ENCODE measurements at regions not wholly inside any gene's neighbourhood (a gene's known extent, or its start where the extent isn't known, plus 50 kb on each side); places are given as distances from the start of the nearest gene placed in this dataset.

DNA sequence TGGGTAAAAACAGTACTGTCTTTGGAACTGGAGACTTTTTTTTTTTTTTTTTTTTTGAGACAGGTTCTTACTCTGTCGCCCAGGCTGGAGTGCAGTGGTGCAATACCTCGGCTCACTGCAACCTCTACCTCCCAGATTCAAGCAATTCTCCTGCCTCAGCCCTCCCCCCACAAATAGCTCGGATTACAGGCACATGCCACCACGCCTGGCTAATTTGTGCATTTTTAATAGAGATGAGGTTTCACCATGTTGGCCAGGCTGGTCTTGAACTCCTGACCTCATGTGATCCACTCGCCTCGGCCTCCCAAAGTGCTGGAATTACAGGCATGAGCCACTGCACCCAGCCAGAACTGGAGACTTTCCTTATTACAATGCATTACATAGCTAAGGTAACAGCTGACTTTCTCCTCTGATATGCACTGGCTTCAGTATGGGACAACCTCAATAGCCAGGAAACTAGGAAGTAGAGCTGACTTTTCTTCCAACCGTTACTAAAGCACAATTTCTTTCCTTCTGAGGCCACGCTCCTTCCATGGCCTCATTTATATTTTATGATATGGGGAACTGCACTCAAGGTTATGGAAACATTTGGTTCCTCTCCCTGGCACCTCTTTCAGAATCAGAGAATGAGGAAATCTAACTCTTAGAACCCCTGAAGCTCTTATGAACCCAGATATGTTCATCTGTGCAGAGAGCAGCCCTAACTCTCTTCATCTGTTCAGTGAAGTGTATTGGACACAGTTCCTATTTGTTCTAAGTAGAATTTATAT, 53.5 kb upstream of the FAM9B start:
- H3K4me1 Mint-ChIP-seq (ENCODE audit: low read depth) = peaks cover 16% of the 10 kb centered on the region
- no peaks in the 10 kb centered on the region for H3K36me3 Mint-ChIP-seq (ENCODE audit: low read depth)
- no peak overlapping the region for H3K27ac Mint-ChIP-seq

DNA sequence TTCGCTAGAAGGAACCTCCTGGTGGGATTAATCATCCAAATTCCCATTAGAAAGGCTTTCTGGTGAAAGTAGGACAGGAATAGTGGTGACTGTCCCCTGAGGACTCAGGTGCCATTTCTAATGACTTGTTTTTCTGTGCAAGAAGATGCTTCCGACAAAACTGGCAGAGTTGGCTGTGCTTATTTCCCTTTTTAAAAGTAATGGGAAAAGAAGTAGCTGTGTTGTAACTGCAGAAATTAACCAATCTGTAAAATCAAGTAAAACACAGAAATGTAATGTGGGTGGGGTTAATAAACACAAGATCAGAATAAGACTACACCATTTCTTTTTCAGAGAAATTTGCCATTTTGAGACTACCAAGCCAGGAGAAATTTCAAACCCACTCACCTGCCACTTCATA, 55.0 kb upstream of the FAM9B start:
- peaks cover 16% of the 10 kb centered on the region for H3K4me1 Mint-ChIP-seq (ENCODE audit: low read depth)
- no peaks in the 10 kb centered on the region for H3K36me3 Mint-ChIP-seq (ENCODE audit: low read depth)
- H3K27me3 Mint-ChIP-seq = no peaks in the 10 kb centered on the region
- H3K27ac Mint-ChIP-seq = no peak overlapping the region
- H3K9me3 Mint-ChIP-seq = no peaks in the 10 kb centered on the region
- H3K4me3 Mint-ChIP-seq = no peak overlapping the region

More for the DNA sequence above, 53.5 kb upstream of the FAM9B start:
- no peaks in the 10 kb centered on the region for H3K27me3 Mint-ChIP-seq
- no peaks in the 10 kb centered on the region for H3K9me3 Mint-ChIP-seq
- no peak overlapping the region for H3K4me3 Mint-ChIP-seq

DNA sequence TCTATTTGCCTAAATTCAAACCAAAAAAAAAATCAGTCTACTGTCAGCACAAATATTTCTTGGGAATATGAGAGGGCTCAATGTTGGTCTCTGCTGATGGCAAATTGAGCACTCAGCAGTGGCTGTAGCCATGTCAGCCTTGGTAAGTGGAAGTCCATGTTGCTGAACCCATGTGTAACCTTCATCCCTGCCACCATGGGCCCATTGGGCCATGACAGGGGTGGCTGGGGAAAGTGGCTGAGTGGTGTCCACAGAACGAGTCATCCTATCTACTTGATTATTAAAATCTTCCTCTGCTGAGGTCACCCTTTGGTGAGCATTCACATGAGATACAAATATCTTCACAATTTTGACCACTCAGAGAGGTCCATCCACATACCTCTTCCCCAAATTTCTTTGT, 56.8 kb upstream of the FAM9B start:
- H3K27ac Mint-ChIP-seq = no peak overlapping the region
- H3K4me1 Mint-ChIP-seq (ENCODE audit: low read depth) = peaks cover 16% of the 10 kb centered on the region

DNA sequence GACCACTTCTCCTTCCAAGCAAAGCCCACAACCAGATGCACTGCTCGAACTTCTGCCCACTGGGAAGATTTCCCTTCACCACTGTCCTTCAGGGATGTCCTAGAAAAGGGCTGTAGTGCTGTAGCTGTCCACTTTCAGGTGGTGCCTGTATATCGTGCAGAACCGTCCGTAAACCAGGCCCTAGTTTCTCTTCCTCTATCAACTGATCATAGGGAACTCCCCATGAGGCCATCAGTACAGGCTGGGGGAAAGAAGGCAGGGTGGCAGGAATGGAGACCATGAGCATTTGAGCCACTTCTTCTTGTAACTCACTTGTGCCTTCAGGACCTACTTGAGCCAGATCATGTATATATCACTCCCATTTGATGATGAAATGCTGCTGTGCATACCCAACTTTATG, 57.3 kb upstream of the FAM9B start:
- H3K4me3 Mint-ChIP-seq = no peak overlapping the region
- no peaks in the 10 kb centered on the region for H3K27me3 Mint-ChIP-seq
- H3K36me3 Mint-ChIP-seq (ENCODE audit: low read depth) = no peaks in the 10 kb centered on the region
- no peak overlapping the region for H3K27ac Mint-ChIP-seq
- H3K9me3 Mint-ChIP-seq = peaks cover 7% of the 10 kb centered on the region
- H3K4me1 Mint-ChIP-seq (ENCODE audit: low read depth) = peaks cover 18% of the 10 kb centered on the region

More for the DNA sequence above, 56.8 kb upstream of the FAM9B start:
- peaks cover 7% of the 10 kb centered on the region for H3K9me3 Mint-ChIP-seq
- no peaks in the 10 kb centered on the region for H3K27me3 Mint-ChIP-seq
- H3K36me3 Mint-ChIP-seq (ENCODE audit: low read depth) = no peaks in the 10 kb centered on the region
- no peak overlapping the region for H3K4me3 Mint-ChIP-seq

DNA sequence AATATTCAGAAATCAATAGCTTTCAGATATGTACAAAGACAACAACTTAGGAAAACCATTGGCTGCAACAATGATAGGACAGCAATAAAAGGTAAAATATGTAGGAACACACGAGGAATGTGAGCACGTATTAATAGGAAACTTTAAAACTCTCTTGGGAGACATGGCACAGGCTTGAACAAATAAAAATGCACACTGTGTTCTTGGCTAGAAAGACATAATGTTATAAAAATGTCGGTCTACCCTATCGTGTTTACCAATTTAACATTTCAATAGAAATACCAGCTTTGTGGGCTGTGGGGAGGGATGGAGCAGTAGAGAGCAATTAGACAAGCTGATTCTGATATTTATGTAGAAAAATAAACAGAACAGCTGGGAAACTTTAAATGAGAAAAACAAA, 69.0 kb upstream of the FAM9B start:
- no peaks in the 10 kb centered on the region for H3K36me3 Mint-ChIP-seq (ENCODE audit: low read depth)
- H3K4me3 Mint-ChIP-seq = no peak overlapping the region
- H3K9me3 Mint-ChIP-seq = no peaks in the 10 kb centered on the region
- peaks cover 3% of the 10 kb centered on the region for H3K4me1 Mint-ChIP-seq (ENCODE audit: low read depth)
- H3K27me3 Mint-ChIP-seq = no peaks in the 10 kb centered on the region
- no peak overlapping the region for H3K27ac Mint-ChIP-seq

DNA sequence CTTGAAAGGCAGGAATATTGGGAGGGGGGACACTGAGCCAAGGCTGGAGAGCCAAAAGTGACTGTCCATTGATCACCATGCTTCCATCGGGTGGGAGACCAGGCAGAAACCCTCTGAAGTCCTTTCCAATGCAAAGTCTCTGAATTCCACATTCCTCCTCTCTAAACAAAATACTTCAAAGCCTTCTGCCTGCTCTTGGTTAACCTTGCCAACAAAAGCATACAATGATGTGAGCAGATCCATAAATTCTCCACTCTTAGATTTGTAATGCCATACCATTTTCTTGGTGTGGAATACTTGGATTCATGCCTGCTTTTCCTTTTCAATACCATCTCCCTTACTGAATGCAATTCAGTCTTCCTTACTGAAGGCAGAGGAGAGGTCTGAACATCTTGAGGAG, 74.1 kb upstream of the FAM9B start:
- H3K27me3 Mint-ChIP-seq = no peaks in the 10 kb centered on the region
- no peak overlapping the region for H3K4me3 Mint-ChIP-seq
- H3K4me1 Mint-ChIP-seq (ENCODE audit: low read depth) = peaks cover 12% of the 10 kb centered on the region
- H3K9me3 Mint-ChIP-seq = no peaks in the 10 kb centered on the region
- H3K27ac Mint-ChIP-seq = no peak overlapping the region
- no peaks in the 10 kb centered on the region for H3K36me3 Mint-ChIP-seq (ENCODE audit: low read depth)

DNA sequence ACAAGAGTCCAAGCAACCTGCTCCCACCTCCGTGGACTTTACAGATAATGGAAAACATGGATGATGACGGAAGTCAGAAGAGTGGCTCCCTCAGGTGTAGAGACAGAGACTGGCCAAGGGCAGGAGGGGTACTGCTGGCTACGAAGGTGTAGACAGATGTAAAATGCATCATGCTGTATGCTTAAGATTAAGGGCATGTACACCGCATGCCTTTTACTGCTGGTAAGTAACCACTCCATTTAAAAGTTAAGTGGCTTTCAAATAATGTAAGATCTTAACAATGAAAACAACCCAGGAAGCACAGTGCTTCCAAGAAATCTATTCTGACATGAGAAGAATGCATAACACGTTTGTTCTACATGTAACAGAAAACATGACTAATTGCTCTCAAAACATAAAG, 76.9 kb upstream of the FAM9B start:
- Mint-ChIP-seq H3K36me3 (ENCODE audit: low read depth) (no peaks in the 10 kb centered on the region), H3K4me1 (ENCODE audit: low read depth) (peaks cover 12% of the 10 kb centered on the region), H3K4me3 (no peak overlapping the region), H3K9me3 (no peaks in the 10 kb centered on the region), H3K27ac (no peak overlapping the region), H3K27me3 (no peaks in the 10 kb centered on the region)

DNA sequence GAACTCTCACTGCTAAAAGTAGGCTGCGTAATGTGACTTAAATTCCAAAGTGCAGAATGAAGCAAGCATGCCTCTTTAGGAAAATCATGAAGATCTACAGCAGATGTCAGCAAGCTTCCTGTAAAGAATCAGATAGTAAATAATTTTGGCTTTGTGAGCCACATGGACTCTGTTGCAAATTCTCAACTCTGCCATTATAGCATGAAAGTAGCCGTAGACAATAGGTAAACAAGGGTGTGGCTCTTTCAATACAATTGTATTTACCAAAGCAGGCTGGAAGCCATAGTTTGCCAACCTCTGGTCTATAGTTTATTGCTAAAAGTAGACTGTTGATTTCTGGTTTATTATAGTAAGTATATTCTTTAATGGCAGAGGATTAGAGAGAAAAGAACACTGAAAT, 80.3 kb upstream of the FAM9B start:
- peaks cover 12% of the 10 kb centered on the region for H3K4me1 Mint-ChIP-seq (ENCODE audit: low read depth)
- H3K27ac Mint-ChIP-seq = no peak overlapping the region
- H3K36me3 Mint-ChIP-seq (ENCODE audit: low read depth) = no peaks in the 10 kb centered on the region
- no peak overlapping the region for H3K4me3 Mint-ChIP-seq
- H3K27me3 Mint-ChIP-seq = no peaks in the 10 kb centered on the region
- H3K9me3 Mint-ChIP-seq = no peaks in the 10 kb centered on the region

DNA sequence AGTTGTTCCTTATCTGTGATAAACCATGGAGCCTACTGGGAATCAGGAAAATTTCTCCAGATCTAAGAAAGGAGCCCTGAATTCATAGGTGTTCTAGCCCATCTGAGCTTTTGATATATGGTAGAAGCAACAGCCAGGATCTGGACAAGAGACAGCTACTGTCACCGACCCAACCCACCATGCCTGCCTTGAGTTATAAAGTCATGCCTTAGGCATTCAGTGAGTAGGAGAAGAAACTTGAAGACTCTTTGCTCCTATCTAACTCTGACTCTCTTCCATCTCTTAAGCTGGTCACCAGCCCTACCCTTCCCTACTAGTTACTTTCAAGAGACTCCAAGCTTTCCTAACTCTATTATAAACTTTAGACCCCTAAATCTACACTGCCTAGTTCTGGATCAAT, 83.9 kb upstream of the FAM9B start:
- H3K27ac Mint-ChIP-seq = no peak overlapping the region

DNA sequence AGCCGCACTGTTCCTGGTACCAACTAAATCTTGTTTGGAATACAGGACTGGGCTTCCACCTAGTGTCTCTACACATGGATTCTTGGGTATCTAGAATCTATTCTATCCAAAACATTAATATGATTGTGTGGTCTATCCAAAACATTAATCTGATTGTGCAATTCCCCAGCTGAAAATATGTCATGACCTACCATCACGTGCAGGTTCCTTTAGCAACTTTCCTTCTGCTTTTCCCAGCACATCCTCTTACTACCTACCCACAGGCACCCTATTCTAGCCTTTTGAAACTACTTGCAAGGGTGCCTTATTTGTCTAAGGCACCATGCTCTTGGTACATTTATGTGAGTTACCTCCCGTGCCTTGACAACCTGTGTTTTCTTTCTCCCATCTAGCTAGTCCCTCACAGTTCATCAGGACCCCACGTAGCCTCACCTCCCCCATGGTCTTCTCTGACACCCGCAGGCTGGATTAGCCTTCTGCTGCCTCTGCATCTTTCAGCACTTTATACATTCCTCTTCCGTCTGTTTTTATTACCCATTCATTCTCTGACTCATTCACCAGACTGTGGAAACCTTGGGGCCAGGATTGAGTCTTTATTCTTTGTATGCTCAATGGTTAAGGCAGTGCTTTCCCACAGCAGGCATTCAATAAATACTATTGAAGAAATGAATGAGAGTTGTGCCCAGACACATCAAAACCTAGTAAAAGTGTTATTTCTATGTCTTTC, 88.8 kb upstream of the FAM9B start:
- Mint-ChIP-seq H3K27me3 (peaks cover 4% of the 10 kb centered on the region), H3K4me3 (no peak overlapping the region), H3K36me3 (ENCODE audit: low read depth) (no peaks in the 10 kb centered on the region), H3K4me1 (ENCODE audit: low read depth) (peaks cover 10% of the 10 kb centered on the region), H3K27ac (no peak overlapping the region), H3K9me3 (peaks cover 3% of the 10 kb centered on the region)

More for the DNA sequence above, 83.9 kb upstream of the FAM9B start:
- H3K27me3 Mint-ChIP-seq = peaks cover 4% of the 10 kb centered on the region
- H3K9me3 Mint-ChIP-seq = peaks cover 3% of the 10 kb centered on the region
- H3K36me3 Mint-ChIP-seq (ENCODE audit: low read depth) = no peaks in the 10 kb centered on the region
- peaks cover 2% of the 10 kb centered on the region for H3K4me1 Mint-ChIP-seq (ENCODE audit: low read depth)
- no peak overlapping the region for H3K4me3 Mint-ChIP-seq

DNA sequence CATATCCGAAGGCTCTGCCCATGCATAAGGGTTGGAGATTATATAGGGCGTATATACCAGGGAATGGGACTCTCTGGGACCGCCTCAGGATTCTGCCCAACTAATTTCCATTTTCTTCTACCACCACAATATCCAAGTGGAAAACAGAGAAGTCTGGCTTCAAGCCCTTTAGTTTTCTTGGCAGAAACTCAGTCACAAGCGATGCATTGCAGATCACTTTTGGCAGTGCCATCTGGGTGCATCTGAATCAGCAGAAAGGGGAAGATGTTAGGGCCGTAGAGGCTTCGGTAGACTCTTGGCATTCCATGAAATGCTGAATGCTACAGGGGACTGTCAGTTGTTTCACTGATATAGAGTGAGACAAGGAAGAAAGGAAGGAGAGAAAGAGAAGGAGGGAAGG, 94.1 kb upstream of the FAM9B start:
- H3K4me1 Mint-ChIP-seq (ENCODE audit: low read depth) = peaks cover 39% of the 10 kb centered on the region
- peaks cover 9% of the 10 kb centered on the region for H3K36me3 Mint-ChIP-seq (ENCODE audit: low read depth)
- H3K4me3 Mint-ChIP-seq = no peak overlapping the region
- peaks cover 5% of the 10 kb centered on the region for H3K9me3 Mint-ChIP-seq
- no peaks in the 10 kb centered on the region for H3K27me3 Mint-ChIP-seq
- no peak overlapping the region for H3K27ac Mint-ChIP-seq

DNA sequence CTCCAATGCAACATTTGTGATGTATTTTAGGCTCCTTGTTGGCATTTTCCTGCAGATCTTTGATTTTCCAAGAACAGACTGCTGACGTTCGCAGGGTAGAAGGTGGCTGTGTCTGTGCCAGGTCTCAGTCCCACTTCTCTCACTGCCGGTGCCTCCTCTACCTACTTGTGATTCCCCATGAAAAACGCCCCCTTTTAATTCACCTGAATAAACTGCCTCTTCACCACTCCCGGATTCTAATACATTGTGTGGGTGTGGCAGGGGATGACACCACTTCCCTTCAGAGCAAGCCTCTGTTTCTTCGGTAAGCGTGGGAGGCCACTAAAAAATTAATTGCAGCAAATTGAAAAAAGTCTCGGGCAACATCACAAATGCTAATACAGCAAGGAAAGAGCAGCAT, 96.1 kb upstream of the FAM9B start:
- Mint-ChIP-seq H3K27me3 (no peaks in the 10 kb centered on the region), H3K4me1 (ENCODE audit: low read depth) (peaks cover 39% of the 10 kb centered on the region), H3K36me3 (ENCODE audit: low read depth) (peaks cover 9% of the 10 kb centered on the region), H3K4me3 (no peak overlapping the region), H3K9me3 (peaks cover 5% of the 10 kb centered on the region), H3K27ac (no peak overlapping the region)

DNA sequence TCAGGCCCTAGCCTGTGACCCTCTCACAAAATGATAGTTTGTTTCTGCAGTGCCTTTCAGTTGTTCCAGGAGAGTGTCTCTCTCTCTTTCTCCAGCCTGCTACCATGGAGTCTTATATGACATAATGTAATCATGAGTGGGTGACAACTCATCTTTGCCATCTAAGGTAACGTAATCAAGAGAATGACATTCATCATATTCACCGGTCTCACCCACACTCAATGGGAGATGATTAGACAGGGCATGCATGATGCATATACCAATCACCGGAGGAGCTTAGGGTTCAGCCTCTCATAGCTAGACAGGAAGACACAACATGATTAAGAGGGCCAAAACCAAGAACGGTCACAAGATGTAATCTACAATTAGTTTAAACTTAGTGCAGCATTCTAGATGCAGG, 97.1 kb upstream of the FAM9B start:
- Mint-ChIP-seq H3K4me1 (ENCODE audit: low read depth) (peaks cover 39% of the 10 kb centered on the region), H3K27me3 (no peaks in the 10 kb centered on the region), H3K27ac (peak overlapping the region; percentile 79), H3K36me3 (ENCODE audit: low read depth) (peaks cover 9% of the 10 kb centered on the region), H3K9me3 (peaks cover 5% of the 10 kb centered on the region), H3K4me3 (peak overlapping the region; percentile 23)

DNA sequence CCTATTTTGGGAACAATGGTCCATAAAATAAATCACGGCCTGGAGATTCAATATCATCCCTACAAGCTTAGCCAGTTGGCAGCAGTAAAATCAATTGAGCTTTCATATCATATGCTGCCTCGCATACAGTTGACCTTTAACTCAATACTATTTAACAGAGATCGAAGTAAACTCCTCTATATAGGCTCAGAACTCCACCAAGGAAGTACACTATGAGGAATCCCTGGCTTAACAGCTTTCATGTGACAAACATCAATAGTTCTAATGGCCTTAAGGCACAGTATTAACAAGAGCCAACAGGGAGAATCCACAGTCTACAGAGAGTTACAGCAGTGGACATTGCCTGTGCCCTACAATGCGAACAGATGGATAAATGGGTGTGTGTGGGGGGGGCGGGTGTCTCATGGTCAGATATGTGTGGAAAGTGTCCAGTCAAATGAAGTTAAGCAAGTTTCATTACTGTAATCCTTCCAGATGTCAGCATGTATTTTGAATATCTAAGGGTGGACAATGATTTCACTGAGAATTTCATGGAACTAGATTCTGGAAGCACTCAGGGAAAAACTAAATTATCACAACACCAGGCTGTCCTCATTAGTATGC, 98.2 kb upstream of the FAM9B start:
- H3K27ac Mint-ChIP-seq = no peak overlapping the region
- H3K9me3 Mint-ChIP-seq = peaks cover 5% of the 10 kb centered on the region
- no peak overlapping the region for H3K4me3 Mint-ChIP-seq
- H3K36me3 Mint-ChIP-seq (ENCODE audit: low read depth) = peaks cover 9% of the 10 kb centered on the region
- H3K4me1 Mint-ChIP-seq (ENCODE audit: low read depth) = peaks cover 32% of the 10 kb centered on the region
- no peaks in the 10 kb centered on the region for H3K27me3 Mint-ChIP-seq

DNA sequence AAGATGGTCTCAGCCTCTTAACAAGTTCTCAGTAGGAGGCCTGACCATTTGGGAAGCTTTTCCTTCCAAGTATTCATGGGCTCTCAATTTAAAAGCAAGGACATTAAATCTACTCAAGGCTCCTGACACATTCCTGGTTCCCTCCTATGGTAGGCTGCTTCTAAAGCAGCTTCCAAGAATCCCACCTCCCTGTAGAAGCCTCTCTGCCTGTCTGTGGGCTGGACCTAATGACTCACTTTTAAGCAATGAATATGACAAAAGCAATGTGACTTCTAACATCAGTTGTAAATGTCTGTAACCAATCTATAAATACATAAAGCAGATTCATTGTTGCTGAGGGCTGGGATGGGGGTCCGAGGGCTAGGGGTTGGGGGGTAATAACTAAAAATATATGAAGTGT, 99.5 kb upstream of the FAM9B start:
- H3K27ac Mint-ChIP-seq = no peak overlapping the region
- H3K36me3 Mint-ChIP-seq (ENCODE audit: low read depth) = peaks cover 9% of the 10 kb centered on the region
- no peak overlapping the region for H3K4me3 Mint-ChIP-seq
- H3K9me3 Mint-ChIP-seq = peaks cover 5% of the 10 kb centered on the region
- no peaks in the 10 kb centered on the region for H3K27me3 Mint-ChIP-seq
- H3K4me1 Mint-ChIP-seq (ENCODE audit: low read depth) = peaks cover 32% of the 10 kb centered on the region
